HUES64 (cell line): ENCODE measurements at regions not wholly inside any gene's neighbourhood (a gene's known extent, or its start where the extent isn't known, plus 50 kb on each side); places are given as distances from the start of the nearest gene placed in this dataset.

Experiments
- H3K27ac ChIP-seq: 2 replicates; pipeline ENCODE4 v1.7.0; 2013; ENCODE audit warnings: low read depth, low read length, inconsistent platforms
- H3K27me3 ChIP-seq: 2 replicates; pipeline ENCODE4 v1.6.1; 2013; ENCODE audit warnings: mild to moderate bottlenecking, low read length; ENCODE audit not compliant: insufficient read depth
- H3K36me3 ChIP-seq: 2 replicates; pipeline ENCODE4 v1.6.1; 2013; ENCODE audit warnings: mild to moderate bottlenecking, low read length; ENCODE audit not compliant: insufficient read depth
- H3K4me1 ChIP-seq: 2 replicates; pipeline ENCODE4 v1.6.1; 2013; ENCODE audit warnings: mild to moderate bottlenecking, low read length, moderate library complexity; ENCODE audit not compliant: insufficient read depth
- H3K4me3 ChIP-seq: 2 replicates; pipeline ENCODE4 v1.5.1; 2013; ENCODE audit warnings: mild to moderate bottlenecking, low read length, moderate library complexity
- H3K9ac ChIP-seq: 2 replicates; pipeline ENCODE4 v1.6.1; 2013; ENCODE audit warnings: mild to moderate bottlenecking, low read depth, low read length
- H3K9me3 ChIP-seq: 2 replicates; pipeline ENCODE4 v1.6.1; 2013; ENCODE audit warnings: low read depth, low read length; ENCODE audit not compliant: insufficient read depth
- WGBS: fragments of 150-250, 120-280 bp; methylation state at CpG from one replicate; pipeline ENCODE4 v1.1.7; 2013; ENCODE audit warnings: missing lambda C conversion rate; 5-methylcytosine and 5-hydroxymethylcytosine counted together

DNA sequence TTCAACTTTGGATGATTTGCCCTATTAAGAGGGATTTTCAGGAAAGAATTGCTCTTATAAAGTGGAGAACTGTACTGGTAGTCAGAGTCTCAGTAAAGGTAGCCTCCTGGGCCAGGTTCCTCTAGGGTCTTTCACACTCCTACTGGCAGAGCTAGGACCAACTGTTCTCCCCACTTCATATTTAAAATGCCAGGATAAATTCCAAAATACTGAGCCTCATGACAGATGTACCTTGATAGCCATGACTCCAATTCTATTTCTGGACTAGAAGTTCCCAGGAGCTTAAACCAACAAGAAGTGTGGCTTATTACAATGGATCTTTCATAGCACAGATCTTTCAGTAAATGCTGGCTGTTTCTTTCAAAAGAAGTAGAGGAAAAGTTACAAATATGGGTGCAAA lies 126.5 kb downstream of the C12orf75 start:
- no peaks in the 10 kb centered on the region for H3K4me1 ChIP-seq
- no peak overlapping the region for H3K27ac ChIP-seq
- H3K27me3 ChIP-seq: no peaks in the 10 kb centered on the region
- no peak overlapping the region for H3K4me3 ChIP-seq
- H3K36me3 ChIP-seq: no peaks in the 10 kb centered on the region
- H3K9ac ChIP-seq: no peak overlapping the region
- 0 out of 2 replicates have a peak, but pooled peaks cover 5% of the 10 kb centered on the region for H3K9me3 ChIP-seq

DNA sequence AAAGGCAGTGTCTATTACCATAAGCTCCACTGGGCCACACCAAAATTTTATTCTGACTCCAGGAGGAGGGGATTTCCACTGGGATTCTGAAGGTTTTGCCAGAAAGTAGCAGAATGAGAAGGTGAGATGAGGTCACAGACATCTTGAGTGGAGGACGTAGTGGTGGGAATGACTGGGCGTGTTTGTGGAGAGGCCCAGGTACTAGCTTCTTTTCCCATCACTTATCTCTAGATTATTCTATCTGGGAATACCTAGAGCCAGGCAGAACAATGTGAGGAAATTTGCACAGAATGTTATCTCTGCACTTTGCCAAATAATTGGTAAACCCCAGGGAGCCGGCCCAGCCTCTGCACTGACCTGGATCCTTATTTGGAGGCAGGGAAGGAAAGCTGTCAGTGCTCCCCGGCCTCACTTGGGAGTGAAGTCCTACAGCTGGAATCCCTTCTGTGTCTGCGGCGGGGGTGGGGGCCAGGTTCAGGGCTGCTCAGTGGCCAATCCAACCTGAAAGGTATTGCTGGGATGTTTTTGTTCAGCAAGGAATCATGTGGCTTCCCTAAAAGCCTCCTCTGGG lies 129.4 kb downstream of the C12orf75 start:
- peak overlapping the region; percentile 13; the same call in 1 of the 2 replicates for H3K27ac ChIP-seq
- H3K4me1 ChIP-seq: no peaks in the 10 kb centered on the region
- no peaks in the 10 kb centered on the region for H3K27me3 ChIP-seq
- 82% methylated on average over 5 of the region's 6 CpGs for WGBS
- 0 out of 2 replicates have a peak, but pooled peaks cover 5% of the 10 kb centered on the region for H3K9me3 ChIP-seq
- no peak overlapping the region for H3K9ac ChIP-seq
- no peak overlapping the region for H3K4me3 ChIP-seq
- no peaks in the 10 kb centered on the region for H3K36me3 ChIP-seq

DNA sequence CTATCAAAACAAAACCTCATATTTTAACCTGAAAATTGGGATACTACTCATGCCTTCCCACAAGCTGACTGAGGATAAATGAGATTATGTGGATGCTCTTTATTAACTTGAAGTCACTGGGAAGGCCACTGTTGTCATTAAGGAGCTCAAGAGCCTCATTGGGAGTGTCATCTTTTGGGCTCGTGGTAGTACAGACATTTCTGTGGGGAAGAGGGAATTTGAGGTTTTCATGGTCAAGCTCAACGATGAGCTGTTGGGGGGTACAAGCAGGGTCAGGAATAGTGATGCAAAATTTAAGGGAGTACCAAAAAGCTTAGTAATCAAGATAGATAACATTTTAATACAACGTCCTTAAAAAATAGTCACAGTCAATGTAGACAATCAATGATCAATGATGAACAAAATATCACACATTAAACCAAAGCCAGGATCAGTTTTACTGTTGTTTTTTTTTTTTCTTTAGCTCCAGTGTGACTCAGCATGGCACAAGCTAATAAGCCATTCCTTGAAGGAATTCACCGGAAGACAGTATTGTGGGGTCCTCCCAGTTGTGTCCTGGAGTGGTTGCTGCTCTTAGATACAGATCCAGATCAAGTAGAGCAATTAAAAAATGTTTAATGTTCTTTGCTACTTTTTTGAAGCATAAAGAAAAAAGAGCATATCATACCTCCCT lies 130.9 kb downstream of the C12orf75 start:
- H3K9ac ChIP-seq: no peak overlapping the region
- no peaks in the 10 kb centered on the region for H3K4me1 ChIP-seq
- no peaks in the 10 kb centered on the region for H3K36me3 ChIP-seq
- no peaks in the 10 kb centered on the region for H3K27me3 ChIP-seq
- no peak overlapping the region for H3K27ac ChIP-seq
- H3K4me3 ChIP-seq: no peak overlapping the region
- WGBS: 97% methylated on average over 4 of the region's 4 CpGs
- H3K9me3 ChIP-seq: 0 out of 2 replicates have a peak, but pooled peaks cover 5% of the 10 kb centered on the region

DNA sequence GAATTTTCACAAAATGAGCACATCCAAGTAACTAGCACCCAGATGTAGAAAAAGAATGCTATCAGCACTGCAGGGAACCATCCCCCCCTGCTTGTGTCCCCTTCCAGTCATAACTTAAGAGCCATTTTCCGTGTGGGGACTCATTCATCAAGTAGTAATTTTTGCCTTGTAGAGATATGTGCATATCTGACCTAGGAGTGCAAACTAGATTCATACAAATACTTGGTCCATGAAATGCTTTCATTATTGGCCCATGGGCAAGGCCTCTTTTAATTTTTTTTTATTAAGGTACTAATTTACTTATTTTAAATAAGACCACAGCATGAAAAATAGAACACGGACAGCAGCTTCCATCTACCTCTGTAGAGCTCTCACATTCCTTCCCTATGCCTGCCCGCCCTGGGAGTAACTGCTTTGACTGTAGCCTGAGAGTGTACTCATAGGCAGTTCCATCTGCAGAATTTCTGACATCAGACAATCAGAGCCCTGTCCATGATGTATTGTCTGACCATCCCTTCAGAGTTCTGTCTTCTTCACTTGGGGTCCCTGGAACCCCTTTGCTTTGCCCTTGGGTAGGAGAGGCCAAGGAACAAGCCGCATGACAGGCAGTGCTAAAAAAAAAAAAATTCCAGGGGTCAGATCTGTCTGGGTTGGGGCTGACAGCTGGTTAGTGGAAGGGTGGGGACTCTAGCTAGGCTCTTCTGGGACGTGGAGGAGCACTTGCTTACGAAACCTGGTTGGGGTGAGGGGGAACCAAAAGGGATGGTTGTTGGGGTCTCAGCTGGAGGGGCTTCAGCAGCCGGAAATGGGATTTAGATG lies 131.7 kb downstream of the C12orf75 start:
- Histone ChIP-seq H3K4me1 (peaks cover 5% of the 10 kb centered on the region; the same call in 1 of the 2 replicates), H3K9me3 (0 out of 2 replicates have a peak, but pooled peaks cover 5% of the 10 kb centered on the region), H3K9ac (no peak overlapping the region), H3K27ac (no peak overlapping the region), H3K36me3 (no peaks in the 10 kb centered on the region), H3K4me3 (no peak overlapping the region), H3K27me3 (no peaks in the 10 kb centered on the region)
- WGBS: 87% methylated on average over 7 of the region's 7 CpGs

DNA sequence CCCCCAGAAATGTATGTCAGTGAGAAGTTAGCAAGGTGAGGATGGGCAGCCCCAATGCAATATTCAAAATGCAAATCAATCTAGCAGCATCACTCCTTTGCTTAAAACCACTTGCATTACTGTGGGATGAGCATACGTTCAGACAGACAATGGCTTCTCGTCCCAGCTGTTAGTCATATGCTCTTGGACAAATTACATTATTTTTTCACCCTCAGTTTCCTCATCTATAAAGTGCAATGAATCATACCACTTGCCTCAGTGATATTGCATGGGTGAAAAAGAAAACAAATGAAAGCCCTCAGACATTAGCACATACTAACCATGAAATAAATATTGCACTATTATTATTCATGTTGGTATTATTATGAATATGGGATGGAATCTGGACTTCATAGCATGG lies 132.3 kb downstream of the C12orf75 start:
- Histone ChIP-seq H3K4me3 (no peak overlapping the region), H3K27me3 (no peaks in the 10 kb centered on the region), H3K27ac (no peak overlapping the region), H3K36me3 (no peaks in the 10 kb centered on the region), H3K9me3 (0 out of 2 replicates have a peak, but pooled peaks cover 5% of the 10 kb centered on the region), H3K9ac (no peak overlapping the region), H3K4me1 (peaks cover 12% of the 10 kb centered on the region)
- 92% methylated on average over 2 of the region's 2 CpGs for WGBS

DNA sequence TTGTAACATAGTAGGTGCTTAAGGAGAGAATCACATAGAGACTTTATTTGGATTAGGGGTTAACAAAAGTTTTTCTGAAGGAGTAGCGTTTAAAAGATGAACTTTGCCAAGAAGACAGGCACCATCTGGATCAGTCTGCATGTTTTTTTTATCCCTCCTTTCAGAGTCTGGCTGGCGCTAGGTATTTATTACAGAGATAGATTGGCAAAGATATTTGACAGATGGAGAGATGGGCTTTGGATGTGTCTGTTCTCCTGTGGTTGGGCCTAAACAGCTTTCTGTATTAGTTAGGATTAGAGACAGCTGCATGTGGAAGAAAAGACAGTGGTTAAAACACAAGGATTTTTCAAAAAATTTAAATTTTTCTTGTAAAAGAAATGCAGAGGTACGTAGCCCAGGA lies 133.9 kb downstream of the C12orf75 start:
- WGBS: 88% methylated on average over 3 of the region's 3 CpGs
- H3K36me3 ChIP-seq: no peaks in the 10 kb centered on the region
- no peak overlapping the region for H3K27ac ChIP-seq
- no peak overlapping the region for H3K4me3 ChIP-seq
- no peaks in the 10 kb centered on the region for H3K27me3 ChIP-seq
- H3K9me3 ChIP-seq: no peaks in the 10 kb centered on the region
- no peak overlapping the region for H3K9ac ChIP-seq
- peaks cover 14% of the 10 kb centered on the region for H3K4me1 ChIP-seq

DNA sequence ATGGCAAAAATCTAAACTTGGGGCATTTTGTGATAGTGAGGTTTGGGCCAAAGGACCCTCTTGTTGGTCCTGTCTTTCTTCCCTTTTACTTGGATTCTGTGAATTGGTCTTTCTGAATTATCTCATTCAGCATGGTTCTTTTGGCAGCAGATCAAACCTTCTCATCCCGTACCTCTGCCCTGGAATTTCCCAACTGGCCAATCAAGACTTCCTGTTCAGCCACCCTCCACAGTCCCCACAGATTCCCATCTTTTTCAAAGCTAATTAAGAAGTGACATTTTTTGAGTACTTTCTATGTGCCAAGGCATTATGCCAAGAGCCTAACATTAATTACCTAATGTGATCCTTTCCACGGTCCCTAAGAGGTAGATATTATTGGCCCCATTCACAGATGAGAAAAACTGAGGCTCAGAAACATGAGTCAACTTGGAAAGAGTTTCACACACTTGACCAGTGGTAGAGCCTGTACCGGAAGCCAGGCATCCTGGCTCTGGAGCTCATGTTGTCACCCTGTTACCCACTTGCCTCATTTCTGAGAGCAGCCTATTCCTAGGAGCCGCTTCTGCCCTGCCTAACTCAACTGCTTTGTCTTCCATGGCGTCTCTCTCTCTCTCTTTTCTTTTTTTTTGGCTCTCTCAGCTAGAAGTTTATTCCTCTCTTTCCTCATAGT lies 135.9 kb downstream of the C12orf75 start:
- H3K9me3 ChIP-seq: no peaks in the 10 kb centered on the region
- no peaks in the 10 kb centered on the region for H3K27me3 ChIP-seq
- no peak overlapping the region for H3K9ac ChIP-seq
- no peaks in the 10 kb centered on the region for H3K36me3 ChIP-seq
- H3K4me1 ChIP-seq: peaks cover 14% of the 10 kb centered on the region
- no peak overlapping the region; the same call in 1 of the 2 replicates for H3K27ac ChIP-seq
- 85% methylated on average over 5 of the region's 5 CpGs for WGBS
- H3K4me3 ChIP-seq: no peak overlapping the region

DNA sequence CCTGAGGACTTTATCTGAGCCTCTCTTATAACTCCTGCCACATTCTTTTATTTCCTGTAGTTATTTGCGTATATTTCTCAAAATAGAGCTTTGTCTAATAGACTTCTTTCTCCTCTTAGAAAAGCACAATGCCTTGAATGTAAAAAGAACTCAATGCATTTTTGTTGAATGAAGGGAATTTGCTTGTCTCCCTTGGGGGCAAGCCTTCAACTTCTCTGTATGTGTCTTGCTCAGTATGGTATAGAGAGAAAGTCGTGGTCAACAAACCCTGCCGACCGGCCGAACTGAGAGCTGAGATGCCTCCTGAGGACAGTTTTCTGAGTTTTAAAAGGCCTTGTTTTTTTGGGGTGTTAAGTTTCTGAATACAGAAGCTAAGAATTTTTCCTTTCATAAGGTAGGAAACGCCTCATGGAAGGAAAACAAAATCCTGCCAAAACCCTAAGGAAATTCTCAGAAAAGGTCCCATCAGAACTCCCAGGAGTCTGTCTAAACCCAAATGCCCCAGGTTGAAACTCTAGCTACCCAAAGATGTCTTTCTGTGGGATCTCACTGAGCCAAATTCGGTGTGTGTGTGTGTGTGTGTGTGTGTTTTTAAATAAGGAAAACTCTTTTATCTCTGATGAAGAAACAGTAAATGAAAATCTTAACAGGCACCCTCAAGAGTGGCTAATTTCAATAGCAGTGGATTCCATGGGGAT lies 136.6 kb downstream of the C12orf75 start:
- peak overlapping the region; percentile 35; the same call in 1 of the 2 replicates for H3K27ac ChIP-seq
- H3K36me3 ChIP-seq: no peaks in the 10 kb centered on the region
- H3K9me3 ChIP-seq: no peaks in the 10 kb centered on the region
- H3K9ac ChIP-seq: no peak overlapping the region
- no peaks in the 10 kb centered on the region for H3K27me3 ChIP-seq
- WGBS: 58% methylated on average over 6 of the region's 7 CpGs
- no peak overlapping the region for H3K4me3 ChIP-seq
- peaks cover 14% of the 10 kb centered on the region for H3K4me1 ChIP-seq

DNA sequence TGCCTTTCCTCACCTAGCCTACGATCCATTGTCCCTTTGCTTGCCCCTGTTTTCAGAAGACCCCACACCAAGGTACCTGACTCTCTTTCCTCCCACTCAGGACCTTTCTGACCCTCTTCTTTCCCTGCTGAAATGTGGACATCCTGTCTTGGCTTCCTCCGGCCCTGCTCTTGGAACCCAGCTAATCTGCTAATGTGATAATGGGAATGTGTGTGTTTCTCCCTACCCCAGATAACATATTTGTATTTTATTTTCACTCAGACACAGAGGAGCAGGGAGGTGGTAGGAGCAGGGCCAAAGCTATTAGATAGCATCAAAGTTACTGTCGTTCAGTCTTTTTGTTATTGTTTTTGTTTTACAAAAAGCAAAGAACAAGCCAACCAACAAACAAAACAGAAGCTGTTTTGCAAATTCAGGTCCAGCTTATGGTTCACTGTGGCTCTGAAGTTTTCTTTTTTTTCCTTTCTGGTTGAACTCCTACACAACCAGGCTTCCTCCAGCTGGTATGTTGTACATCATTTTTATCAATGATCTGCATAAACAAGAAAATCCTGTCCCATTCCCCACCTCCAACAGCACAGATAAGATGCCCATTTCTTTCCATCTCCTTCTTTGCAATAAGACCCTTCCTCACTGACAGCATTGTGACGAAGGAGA lies 137.3 kb downstream of the C12orf75 start:
- no peak overlapping the region for H3K9ac ChIP-seq
- no peaks in the 10 kb centered on the region for H3K36me3 ChIP-seq
- no peak overlapping the region for H3K27ac ChIP-seq
- no peak overlapping the region for H3K4me3 ChIP-seq
- no peaks in the 10 kb centered on the region for H3K9me3 ChIP-seq
- H3K27me3 ChIP-seq: no peaks in the 10 kb centered on the region
- 95% methylated on average over 2 of the region's 4 CpGs for WGBS
- peaks cover 14% of the 10 kb centered on the region for H3K4me1 ChIP-seq

DNA sequence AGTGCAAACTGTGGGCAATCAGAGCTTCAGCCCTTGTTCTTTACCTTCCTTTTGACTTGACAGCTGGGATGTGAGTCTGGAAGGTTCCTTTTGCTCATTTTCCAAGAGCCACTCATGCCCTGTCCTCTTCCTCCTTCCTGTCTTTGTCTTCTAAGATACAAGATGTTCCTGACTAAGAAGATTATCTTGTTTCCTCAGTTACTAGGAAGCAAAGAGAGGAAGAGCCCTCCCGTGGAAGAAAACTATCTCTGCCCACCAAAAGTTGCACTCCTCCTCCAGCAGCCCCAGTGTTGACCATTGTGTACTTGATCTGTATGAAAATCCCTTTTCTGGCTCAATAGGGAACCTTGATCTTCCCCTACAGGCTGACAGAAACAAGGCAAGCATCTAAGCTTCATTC lies 138.0 kb downstream of the C12orf75 start:
- Histone ChIP-seq H3K27me3 (no peaks in the 10 kb centered on the region), H3K9ac (no peak overlapping the region), H3K36me3 (no peaks in the 10 kb centered on the region), H3K4me1 (peaks cover 14% of the 10 kb centered on the region), H3K4me3 (no peak overlapping the region), H3K9me3 (no peaks in the 10 kb centered on the region), H3K27ac (no peak overlapping the region)
- 89% methylated on average over 1 of the region's 1 CpG for WGBS
